Endothelial cell (in vitro differentiated cells): ENCODE measurements at regions not wholly inside any gene's neighbourhood (a gene's known extent, or its start where the extent isn't known, plus 50 kb on each side); places are given as distances from the start of the nearest gene placed in this dataset.
A peak's percentile ranks its signal among the peaks of the same experiment; 100 is the strongest.

Experiments used
- DNase-seq: peaks from one replicate; pipeline ENCODE4 v3.0.0; 2021; ENCODE audit warnings: low spot score
- H3K27ac Mint-ChIP-seq: one replicate; pipeline ENCODE4 v1.8.0; 2021; ENCODE audit warnings: mixed read lengths, inconsistent platforms; ENCODE audit not compliant: unreplicated experiment
- H3K27me3 Mint-ChIP-seq: one replicate; pipeline ENCODE4 v1.8.0; 2021; ENCODE audit warnings: mild to moderate bottlenecking, moderate library complexity, mixed read lengths, inconsistent platforms; ENCODE audit not compliant: unreplicated experiment
- H3K36me3 Mint-ChIP-seq: one replicate; pipeline ENCODE4 v1.8.0; 2021; ENCODE audit warnings: mild to moderate bottlenecking, low read depth, mixed read lengths, inconsistent platforms; ENCODE audit not compliant: unreplicated experiment
- H3K4me1 Mint-ChIP-seq: one replicate; pipeline ENCODE4 v1.8.0; 2021; ENCODE audit warnings: mild to moderate bottlenecking, mixed read lengths, inconsistent platforms; ENCODE audit not compliant: unreplicated experiment
- H3K4me3 Mint-ChIP-seq: one replicate; pipeline ENCODE4 v1.8.0; 2021; ENCODE audit warnings: mild to moderate bottlenecking, mixed read lengths, inconsistent platforms; ENCODE audit not compliant: unreplicated experiment
- H3K9me3 Mint-ChIP-seq: one replicate; pipeline ENCODE4 v1.8.0; 2021; ENCODE audit warnings: mixed read lengths, inconsistent platforms; ENCODE audit not compliant: unreplicated experiment
- CTCF ChIP-seq: fragments of 200-600 bp; sonication (generic); IDR thresholded peaks from one replicate; pipeline ENCODE4 v1.5.0; 2021; ENCODE audit warnings: antibody characterized with exemption; ENCODE audit not compliant: unreplicated experiment

GRCh38 chr3:159608311-159608710 is 380.3 kb upstream of the IL12A start:
- H3K27ac Mint-ChIP-seq: no peak overlapping the region
- TF ChIP-seq CTCF: no peak
- no peaks in the 10 kb centered on the region for H3K27me3 Mint-ChIP-seq
- DNase-seq: no peak
- no peaks in the 10 kb centered on the region for H3K36me3 Mint-ChIP-seq
- H3K4me1 Mint-ChIP-seq: no peaks in the 10 kb centered on the region
- no peak overlapping the region for H3K4me3 Mint-ChIP-seq
- H3K9me3 Mint-ChIP-seq: no peaks in the 10 kb centered on the region

- DNase-seq: no peak
- Mint-ChIP-seq H3K27me3 (no peaks in the 10 kb centered on the region), H3K36me3 (no peaks in the 10 kb centered on the region), H3K9me3 (no peaks in the 10 kb centered on the region), H3K4me3 (no peak overlapping the region), H3K4me1 (no peaks in the 10 kb centered on the region), H3K27ac (no peak overlapping the region)
- no peak for TF ChIP-seq CTCF
Observed at GRCh38 chr3:159609625-159610024, 379.0 kb upstream of the IL12A start.

- TF ChIP-seq CTCF: peak; percentile 45
- no peak overlapping the region for H3K4me3 Mint-ChIP-seq
- no peak overlapping the region for H3K27ac Mint-ChIP-seq
- H3K27me3 Mint-ChIP-seq: no peaks in the 10 kb centered on the region
- no peaks in the 10 kb centered on the region for H3K9me3 Mint-ChIP-seq
- peak; percentile 55 for DNase-seq
- H3K4me1 Mint-ChIP-seq: peaks cover 5% of the 10 kb centered on the region
- no peaks in the 10 kb centered on the region for H3K36me3 Mint-ChIP-seq
Observed at GRCh38 chr3:159616234-159616825, 372.3 kb upstream of the IL12A start.

- H3K27me3 Mint-ChIP-seq: no peaks in the 10 kb centered on the region
- DNase-seq: no peak
- H3K4me3 Mint-ChIP-seq: no peak overlapping the region
- no peaks in the 10 kb centered on the region for H3K36me3 Mint-ChIP-seq
- H3K27ac Mint-ChIP-seq: no peak overlapping the region
- H3K4me1 Mint-ChIP-seq: peaks cover 5% of the 10 kb centered on the region
- TF ChIP-seq CTCF: no peak
- H3K9me3 Mint-ChIP-seq: no peaks in the 10 kb centered on the region
Observed at GRCh38 chr3:159619341-159619885, 369.2 kb upstream of the IL12A start.

- Mint-ChIP-seq H3K4me1 (peaks cover 5% of the 10 kb centered on the region), H3K27me3 (no peaks in the 10 kb centered on the region), H3K4me3 (no peak overlapping the region), H3K36me3 (no peaks in the 10 kb centered on the region), H3K27ac (no peak overlapping the region), H3K9me3 (no peaks in the 10 kb centered on the region)
- TF ChIP-seq CTCF: no peak
- no peak for DNase-seq
Observed at GRCh38 chr3:159620281-159620680, 368.4 kb upstream of the IL12A start.
